SK-N-SH (cell line): ENCODE measurements at regions not wholly inside any gene's neighbourhood (a gene's known extent, or its start where the extent isn't known, plus 50 kb on each side); places are given as distances from the start of the nearest gene placed in this dataset.

Source experiments
- CTCF ChIP-seq: fragments of 200-600 bp; sonication (generic); IDR thresholded peaks from 2 replicates; pipeline ENCODE4 v1.6.1; 2017; ENCODE audit warnings: antibody characterized with exemption, mild to moderate bottlenecking, moderate library complexity
- GABPA ChIP-seq: IDR thresholded peaks from 2 replicates; pipeline ENCODE4 v1.4.0; 2012; ENCODE audit warnings: low read depth, mild to moderate bottlenecking
- GATA2 ChIP-seq: sonication (generic); formaldehyde crosslinking; IDR thresholded peaks from 2 replicates; pipeline ENCODE4 v1.5.0; 2020; ENCODE audit warnings: mild to moderate bottlenecking, missing genetic modification reagents
- JUND ChIP-seq: IDR thresholded peaks from 2 replicates; pipeline ENCODE4 v1.4.0; 2012
- MAX ChIP-seq: IDR thresholded peaks from 2 replicates; pipeline ENCODE4 v1.4.0; 2012; ENCODE audit warnings: low read depth
- NFIC ChIP-seq: IDR thresholded peaks from 2 replicates; pipeline ENCODE4 v1.4.0; 2012; ENCODE audit warnings: borderline replicate concordance
- PBX3 ChIP-seq: IDR thresholded peaks from 2 replicates; pipeline ENCODE4; 2012
- SIN3A ChIP-seq: IDR thresholded peaks from 2 replicates; pipeline ENCODE4 v1.6.1; 2012; ENCODE audit warnings: low read depth, mild to moderate bottlenecking, low read length, moderate library complexity, borderline replicate concordance
- TAF1 ChIP-seq: IDR thresholded peaks from 2 replicates; pipeline ENCODE4 v1.6.1; 2012; ENCODE audit warnings: low read depth, mild to moderate bottlenecking, low read length, moderate library complexity, borderline replicate concordance
- TEAD4 ChIP-seq: IDR thresholded peaks from 2 replicates; pipeline ENCODE4 v1.4.0; 2012; ENCODE audit warnings: mild to moderate bottlenecking, borderline replicate concordance; ENCODE audit not compliant: insufficient read depth
- ZBTB33 ChIP-seq: IDR thresholded peaks from 2 replicates; pipeline ENCODE4 v1.4.0; 2012; ENCODE audit warnings: low read depth, borderline replicate concordance

GRCh38 chr18:41594582-41594981, 360.5 kb upstream of the PIK3C3 start:
- TF ChIP-seq NFIC (no peak), JUND (no peak), ZBTB33 (no peak), MAX (no peak), CTCF (no peak), TAF1 (no peak), SIN3A (no peak), TEAD4 (no peak), GABPA (no peak), PBX3 (no peak), GATA2 (CRISPR knock-in tag) (no peak)
